22Rv1 (cell line): ENCODE measurements at regions not wholly inside any gene's neighbourhood (a gene's known extent, or its start where the extent isn't known, plus 50 kb on each side); places are given as distances from the start of the nearest gene placed in this dataset.

ENCODE experiments used
- H3K27ac ChIP-seq: fragments of 450-650 bp; 2 replicates; pipeline ENCODE4 v1.5.1; 2017
- CTCF ChIP-seq: fragments of 450-650 bp; IDR thresholded peaks from 2 replicates; pipeline ENCODE4 v1.5.1; 2017; ENCODE audit warnings: mild to moderate bottlenecking
- ZFX ChIP-seq: fragments of 450-650 bp; IDR thresholded peaks from 2 replicates; pipeline ENCODE4 v1.6.1; 2017; ENCODE audit warnings: antibody characterized with exemption, borderline replicate concordance

- TF ChIP-seq ZFX: no peak
- TF ChIP-seq CTCF: no peak
- no peak overlapping the region for H3K27ac ChIP-seq
These were observed 539.4 kb upstream of the MGMT start for GRCh38 chr10:128927497-128928161.

DNA sequence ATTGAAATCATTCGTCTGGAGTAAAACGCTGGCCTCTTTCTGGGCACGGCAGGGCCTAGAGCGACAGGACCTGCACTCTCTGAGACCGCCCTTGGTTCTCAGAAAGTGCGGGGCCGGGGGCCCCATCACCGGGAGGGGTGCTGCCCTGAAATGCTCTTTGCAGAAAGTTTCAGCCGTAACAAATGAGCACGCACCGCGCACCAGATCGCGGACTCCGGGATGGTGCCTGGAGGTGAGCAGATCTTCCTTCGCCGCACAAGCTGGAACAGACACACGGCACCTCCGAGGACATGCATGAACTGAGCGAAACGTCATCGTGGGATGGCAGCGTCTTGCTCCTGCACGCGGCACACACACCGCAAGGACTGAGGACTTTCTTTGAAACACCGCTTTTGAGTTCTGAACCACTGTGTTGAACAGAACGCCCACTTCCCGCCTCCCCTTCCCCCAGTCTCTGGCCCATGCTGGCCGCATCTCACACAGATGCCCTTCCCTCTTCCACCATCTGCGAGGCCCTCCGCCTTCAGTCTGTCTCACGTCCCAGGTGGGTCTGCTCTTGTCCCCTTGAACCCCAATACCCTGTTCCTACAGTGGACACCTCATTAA, 538.7 kb upstream of the MGMT start:
- H3K27ac ChIP-seq: no peak overlapping the region
- no peak for TF ChIP-seq CTCF
- no peak for TF ChIP-seq ZFX

DNA sequence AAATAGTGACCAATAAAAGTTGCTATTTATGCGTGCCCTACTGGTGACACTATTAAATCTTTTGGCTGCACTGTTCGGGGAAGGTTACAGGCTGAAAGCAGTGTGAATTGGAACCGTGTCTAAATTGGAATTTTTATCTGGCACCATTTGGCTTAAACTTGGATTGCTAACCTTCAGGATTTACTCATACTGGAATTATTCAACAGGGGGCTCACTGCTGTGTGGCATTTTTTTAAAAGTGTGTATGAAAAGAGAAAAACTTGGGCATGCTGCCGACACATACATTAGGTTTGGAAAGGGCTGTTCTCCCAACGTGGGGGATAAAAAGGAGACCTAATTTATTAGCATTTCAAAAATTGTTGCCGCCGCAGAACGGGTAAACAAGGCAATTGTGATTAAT, 537.9 kb upstream of the MGMT start:
- H3K27ac ChIP-seq: no peak overlapping the region
- TF ChIP-seq ZFX: no peak
- no peak for TF ChIP-seq CTCF

DNA sequence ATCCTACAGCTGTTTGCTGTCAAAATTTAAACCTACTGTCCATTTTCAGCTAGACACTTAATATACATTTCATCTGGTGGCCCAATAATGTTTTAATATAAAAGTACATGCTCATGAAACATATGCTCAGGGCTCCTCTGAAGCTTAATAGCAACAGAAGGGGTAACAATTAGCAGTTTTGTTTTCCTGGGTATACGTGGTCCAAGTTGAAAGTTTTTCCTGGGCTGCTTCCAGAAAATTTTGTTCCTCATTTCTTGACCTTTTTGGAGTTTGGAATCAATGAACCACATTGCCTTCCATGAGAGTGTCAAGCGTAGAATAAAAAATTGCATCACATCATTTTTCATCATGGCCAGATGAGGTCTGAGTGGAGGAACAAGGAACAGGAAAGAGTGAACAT, 537.3 kb upstream of the MGMT start:
- no peak overlapping the region for H3K27ac ChIP-seq

GRCh38 chr10:128930515-128930914, 536.5 kb upstream of the MGMT start:
- H3K27ac ChIP-seq: no peak overlapping the region
- TF ChIP-seq ZFX (no peak), CTCF (no peak)

More for the DNA sequence above, 537.3 kb upstream of the MGMT start:
- TF ChIP-seq ZFX: no peak
- no peak for TF ChIP-seq CTCF

DNA sequence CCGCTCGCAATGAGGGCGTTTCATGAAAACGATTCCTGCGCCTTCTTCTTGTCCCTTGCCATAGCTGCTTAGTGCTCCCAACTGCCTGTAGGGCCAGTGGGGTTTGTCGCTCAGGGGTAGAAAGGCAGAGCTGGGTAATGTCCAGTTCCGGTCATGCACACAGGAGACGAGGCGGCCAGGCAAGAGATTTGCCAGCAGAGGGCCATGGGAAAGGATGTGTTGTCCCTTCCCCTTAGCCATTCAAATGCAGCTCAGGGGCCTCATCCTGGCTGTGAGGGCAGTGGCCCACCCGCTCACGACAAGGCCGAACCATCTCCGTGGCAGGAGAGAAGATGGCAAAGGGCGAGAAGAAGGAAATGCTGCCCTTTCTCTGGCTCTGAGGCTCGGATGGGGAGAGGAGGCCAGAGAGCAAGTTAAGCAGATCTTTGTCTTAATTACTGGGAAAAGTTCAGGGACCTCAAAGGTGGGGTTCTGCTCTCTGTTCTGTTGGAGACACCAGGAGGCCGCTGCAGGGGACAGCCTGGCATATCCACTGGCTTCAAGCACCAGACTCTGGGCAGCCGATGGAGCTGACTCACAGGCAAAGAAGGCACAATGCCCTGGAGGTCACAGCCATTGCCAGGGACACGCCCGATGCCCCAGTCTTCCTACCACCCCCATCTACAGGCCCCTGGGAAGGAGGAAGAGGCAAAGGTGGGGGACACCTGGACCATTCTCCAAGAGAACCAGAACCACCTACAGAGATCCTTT, 534.8 kb upstream of the MGMT start:
- H3K27ac ChIP-seq: no peak overlapping the region
- TF ChIP-seq ZFX (no peak), CTCF (no peak)

GRCh38 chr10:128934492-128934891, 532.5 kb upstream of the MGMT start:
- H3K27ac ChIP-seq: no peak overlapping the region
- TF ChIP-seq CTCF (no peak), ZFX (no peak)
